Immature natural killer cell (primary cell): ENCODE measurements at regions not wholly inside any gene's neighbourhood (a gene's known extent, or its start where the extent isn't known, plus 50 kb on each side); places are given as distances from the start of the nearest gene placed in this dataset.

ENCODE experiments used
- DNase-seq, 3 donors: peaks; one replicate each; pipeline ENCODE4 v3.0.0; 2022; ENCODE audit warnings: mixed read lengths in 1 of 3
- H3K27ac Mint-ChIP-seq, 6 donors: one replicate each; pipeline ENCODE4 v1.8.0; 2020; ENCODE audit warnings: mixed read lengths in 6 of 6, mild to moderate bottlenecking in 5 of 6, inconsistent platforms in 4 of 6, moderate library complexity in 3 of 6
- H3K27me3 Mint-ChIP-seq, 3 donors: one replicate each; pipeline ENCODE4 v1.8.0; 2020 to 2021; ENCODE audit warnings: low read depth in 3 of 3, mild to moderate bottlenecking in 3 of 3, mixed read lengths in 3 of 3, moderate library complexity in 3 of 3, inconsistent platforms in 1 of 3
- H3K36me3 Mint-ChIP-seq, 3 donors: one replicate each; pipeline ENCODE4 v1.8.0; 2020; ENCODE audit warnings: mixed read lengths in 3 of 3, inconsistent platforms in 2 of 3, mild to moderate bottlenecking in 2 of 3
- H3K4me1 Mint-ChIP-seq, 2 donors: one replicate each; pipeline ENCODE4 v1.8.0; 2020; ENCODE audit warnings: inconsistent platforms in 2 of 2, mild to moderate bottlenecking in 2 of 2, mixed read lengths in 2 of 2, moderate library complexity in 1 of 2
- H3K4me3 Mint-ChIP-seq, 5 donors: one replicate each; pipeline ENCODE4 v1.8.0; 2020; ENCODE audit warnings: mild to moderate bottlenecking in 5 of 5, mixed read lengths in 5 of 5, inconsistent platforms in 3 of 5, moderate library complexity in 3 of 5
- H3K9me3 Mint-ChIP-seq, 6 donors: one replicate each; pipeline ENCODE4 v1.8.0; 2020; ENCODE audit warnings: mild to moderate bottlenecking in 6 of 6, mixed read lengths in 6 of 6, inconsistent platforms in 4 of 6, moderate library complexity in 3 of 6

DNA sequence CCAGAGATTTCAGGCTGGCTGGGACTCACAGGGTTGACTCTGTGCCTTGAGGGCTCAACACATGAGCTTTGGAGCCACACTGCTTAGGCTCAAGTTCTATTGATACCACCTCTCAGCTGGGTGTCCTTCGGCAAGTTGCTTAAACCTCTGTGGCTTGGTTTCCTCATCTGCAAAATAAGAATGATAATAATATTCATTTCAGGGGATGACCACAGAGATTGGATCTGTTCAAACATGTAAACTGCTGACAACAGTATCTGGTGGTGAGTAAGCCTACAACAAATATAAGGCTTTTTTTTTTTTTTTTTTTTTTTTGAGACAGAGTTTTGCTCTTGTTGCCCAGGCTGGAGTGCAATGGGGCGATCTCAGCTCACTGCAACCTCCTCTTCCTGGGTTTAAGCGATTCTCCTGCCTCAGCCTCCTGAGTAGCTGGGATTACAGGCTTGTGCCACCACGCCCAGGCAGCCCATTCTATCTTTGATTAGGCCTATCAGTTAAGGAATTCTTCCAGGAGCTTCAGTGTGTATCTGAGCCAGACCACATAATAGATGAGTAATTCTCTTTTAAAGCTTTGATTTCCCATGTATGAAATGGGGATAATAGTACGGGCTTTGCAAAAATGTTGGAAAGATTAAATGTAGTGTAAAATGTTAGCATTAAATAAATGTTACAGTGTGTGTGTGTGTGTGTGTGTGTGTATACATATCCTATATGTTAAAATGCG lies 437.6 kb downstream of the PRDM2 start:
- Mint-ChIP-seq H3K4me3 (no peak overlapping the region), H3K4me1 (no peaks in the 10 kb centered on the region), H3K9me3 (peaks cover 0 to 2% (median 0%) of the 10 kb centered on the region in 6 donors), H3K36me3 (no peaks in the 10 kb centered on the region), H3K27me3 (peaks cover 2 to 7% (median 5%) of the 10 kb centered on the region in 3 donors), H3K27ac (no peak overlapping the region)
- no peak for DNase-seq

DNA sequence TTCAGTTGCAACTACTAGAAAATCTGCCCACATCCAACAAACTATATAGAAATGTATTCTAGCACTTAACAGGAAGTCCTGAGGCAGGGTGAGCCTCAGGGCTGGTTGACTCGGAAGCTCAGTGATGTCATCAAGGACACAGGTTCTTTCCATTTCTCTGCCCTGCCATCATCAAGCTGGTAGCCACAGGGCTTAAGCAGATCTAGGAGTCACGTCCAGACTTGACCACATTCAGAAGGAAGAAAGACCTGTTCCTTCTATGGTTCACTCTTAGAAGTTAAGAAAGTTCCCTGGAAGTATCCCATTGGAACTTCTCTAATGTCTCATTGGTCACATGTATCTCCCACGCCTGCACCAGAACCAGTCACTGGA lies 438.1 kb downstream of the PRDM2 start:
- Mint-ChIP-seq H3K36me3 (no peaks in the 10 kb centered on the region), H3K27me3 (peaks cover 2 to 7% (median 5%) of the 10 kb centered on the region in 3 donors), H3K4me1 (no peaks in the 10 kb centered on the region), H3K9me3 (no peaks in the 10 kb centered on the region), H3K4me3 (no peak overlapping the region), H3K27ac (no peak overlapping the region)
- no peak for DNase-seq

DNA sequence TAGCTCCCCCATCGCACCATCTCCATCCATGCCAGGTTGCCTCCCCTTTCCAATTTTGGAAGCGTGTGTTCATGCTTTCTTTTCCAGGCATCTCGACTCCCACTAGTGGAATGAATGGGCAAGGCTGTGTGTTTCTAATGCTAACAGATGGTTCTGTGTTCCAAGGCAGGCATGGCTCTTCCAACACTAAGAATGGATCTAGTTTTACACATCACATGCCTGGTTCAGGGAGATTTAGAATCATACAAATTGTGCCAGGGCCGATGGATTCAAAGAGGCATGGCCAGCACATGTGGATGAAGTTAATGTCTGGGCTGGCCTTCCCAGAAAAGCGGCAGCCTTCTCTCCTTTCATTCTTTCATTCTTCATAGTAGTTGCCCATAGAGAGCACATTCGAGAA lies 438.7 kb downstream of the PRDM2 start:
- Mint-ChIP-seq H3K4me1 (no peaks in the 10 kb centered on the region), H3K27me3 (peaks cover 2 to 7% (median 5%) of the 10 kb centered on the region in 3 donors), H3K27ac (no peak overlapping the region), H3K36me3 (no peaks in the 10 kb centered on the region), H3K9me3 (no peaks in the 10 kb centered on the region), H3K4me3 (no peak overlapping the region)
- DNase-seq = no peak

DNA sequence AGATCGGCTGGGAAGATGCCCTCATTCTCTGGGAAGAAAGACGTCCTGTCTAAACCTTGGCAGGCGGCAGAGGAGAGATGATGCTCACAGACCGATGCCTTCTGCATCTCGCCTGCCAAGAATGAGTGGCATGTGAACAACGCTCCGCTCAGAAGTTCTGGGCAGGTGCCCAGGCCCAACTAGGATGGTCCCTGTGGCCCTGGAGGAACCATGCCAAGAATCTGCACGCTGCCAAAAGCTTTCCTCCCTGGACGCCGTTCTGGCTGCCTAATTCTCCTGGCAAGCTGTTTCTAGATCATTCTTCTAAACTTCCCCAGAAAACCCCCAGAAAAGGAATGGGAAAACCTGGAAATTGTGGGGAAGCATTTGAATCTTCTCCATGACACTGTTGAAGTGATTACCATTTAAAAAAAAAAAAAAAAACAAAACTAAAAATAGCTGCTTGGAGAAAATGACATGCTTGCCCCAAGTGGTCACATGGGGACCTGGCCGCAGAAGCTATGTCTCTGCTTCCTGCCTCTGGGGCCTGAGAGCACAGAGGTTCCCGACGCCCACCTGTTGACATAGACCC lies 440.9 kb downstream of the PRDM2 start:
- H3K9me3 Mint-ChIP-seq = no peaks in the 10 kb centered on the region
- H3K36me3 Mint-ChIP-seq = no peaks in the 10 kb centered on the region
- no peak overlapping the region for H3K27ac Mint-ChIP-seq
- no peak overlapping the region for H3K4me3 Mint-ChIP-seq
- peaks cover 1 to 11% (median 9%) of the 10 kb centered on the region in 3 donors for H3K27me3 Mint-ChIP-seq
- no peak for DNase-seq
- H3K4me1 Mint-ChIP-seq = no peaks in the 10 kb centered on the region

DNA sequence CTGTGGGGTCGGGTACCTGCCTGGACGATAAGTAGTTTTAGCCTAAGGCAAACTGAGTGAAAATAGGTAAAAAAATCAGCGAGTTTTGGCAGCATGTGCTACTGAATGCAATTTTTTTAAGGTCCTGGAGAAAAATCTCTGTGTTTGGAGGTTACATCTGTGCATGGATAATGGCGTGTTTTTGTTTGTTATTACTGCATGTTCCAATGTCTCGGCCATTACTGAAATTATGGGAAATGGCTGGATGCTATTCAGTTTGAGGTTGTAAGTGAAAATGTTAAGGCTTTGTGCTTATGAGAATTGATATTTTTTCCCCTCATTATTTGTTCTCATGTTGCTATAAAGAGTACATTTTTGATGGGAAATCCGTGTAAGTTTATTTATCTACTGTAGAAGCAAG lies 441.7 kb downstream of the PRDM2 start:
- no peaks in the 10 kb centered on the region for H3K4me1 Mint-ChIP-seq
- no peaks in the 10 kb centered on the region for H3K9me3 Mint-ChIP-seq
- no peaks in the 10 kb centered on the region for H3K36me3 Mint-ChIP-seq
- H3K27me3 Mint-ChIP-seq = peaks cover 0 to 11% (median 8%) of the 10 kb centered on the region in 3 donors
- H3K27ac Mint-ChIP-seq = no peak overlapping the region
- DNase-seq = no peak
- H3K4me3 Mint-ChIP-seq = no peak overlapping the region

DNA sequence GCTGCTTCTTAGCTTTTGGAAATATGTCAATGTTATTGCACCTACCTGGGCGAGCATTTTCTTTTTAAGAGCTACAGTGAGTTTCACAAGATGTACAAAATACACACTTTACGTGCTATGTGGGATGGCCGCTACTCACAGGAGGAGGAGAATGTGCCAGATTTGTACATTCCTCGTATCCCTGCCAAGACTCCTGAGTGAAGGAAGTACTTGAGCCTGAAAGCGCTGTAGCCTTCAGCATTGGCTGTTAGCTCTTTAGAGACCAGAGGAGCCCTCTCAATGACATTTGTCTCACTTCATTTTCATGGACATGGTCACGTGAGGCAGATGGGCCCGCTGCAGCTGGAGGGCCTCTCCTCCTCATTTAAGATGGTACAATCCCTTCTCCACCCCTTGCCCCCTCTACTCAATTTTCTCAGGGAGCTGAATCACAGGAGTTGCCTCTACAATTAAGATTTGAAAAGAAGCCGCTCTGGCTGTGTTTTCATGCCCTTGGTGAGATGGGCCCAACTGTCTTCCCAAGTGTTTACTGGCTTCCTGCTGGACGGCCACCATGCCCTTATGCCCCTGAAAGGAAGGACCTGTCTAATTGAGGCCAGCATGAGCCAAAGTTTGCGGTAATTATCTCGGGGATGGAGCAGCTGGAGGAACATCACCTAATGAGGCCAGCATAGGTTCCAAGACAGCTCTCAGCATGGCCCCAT lies 442.6 kb downstream of the PRDM2 start:
- no peak for DNase-seq
- Mint-ChIP-seq H3K36me3 (no peaks in the 10 kb centered on the region), H3K4me1 (no peaks in the 10 kb centered on the region), H3K9me3 (no peaks in the 10 kb centered on the region), H3K27me3 (peaks cover 0 to 11% (median 6%) of the 10 kb centered on the region in 3 donors), H3K4me3 (no peak overlapping the region), H3K27ac (no peak overlapping the region)

DNA sequence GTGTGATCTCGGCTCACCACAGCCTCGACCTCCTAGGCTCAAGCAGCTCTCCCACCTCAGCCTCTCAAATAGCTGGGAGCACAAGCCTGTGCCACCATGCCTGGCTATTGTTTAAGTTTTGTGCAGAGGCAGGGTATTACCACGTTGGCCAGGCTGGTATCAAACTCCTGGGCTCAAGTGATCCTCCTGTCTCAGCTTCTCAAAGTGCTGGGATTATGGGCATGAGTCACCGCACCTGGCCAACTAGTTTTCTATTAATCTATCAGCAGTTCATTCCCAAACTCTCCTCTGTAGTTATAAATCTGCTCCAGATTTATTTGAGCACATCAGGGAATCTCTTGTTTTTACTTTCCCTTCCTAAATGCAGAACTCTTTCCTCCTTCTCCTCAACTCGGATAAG lies 443.8 kb downstream of the PRDM2 start:
- no peak for DNase-seq
- Mint-ChIP-seq H3K9me3 (no peaks in the 10 kb centered on the region), H3K27ac (no peak overlapping the region), H3K27me3 (peaks cover 0 to 6% (median 6%) of the 10 kb centered on the region in 3 donors), H3K4me3 (no peak overlapping the region), H3K36me3 (no peaks in the 10 kb centered on the region), H3K4me1 (no peaks in the 10 kb centered on the region)

DNA sequence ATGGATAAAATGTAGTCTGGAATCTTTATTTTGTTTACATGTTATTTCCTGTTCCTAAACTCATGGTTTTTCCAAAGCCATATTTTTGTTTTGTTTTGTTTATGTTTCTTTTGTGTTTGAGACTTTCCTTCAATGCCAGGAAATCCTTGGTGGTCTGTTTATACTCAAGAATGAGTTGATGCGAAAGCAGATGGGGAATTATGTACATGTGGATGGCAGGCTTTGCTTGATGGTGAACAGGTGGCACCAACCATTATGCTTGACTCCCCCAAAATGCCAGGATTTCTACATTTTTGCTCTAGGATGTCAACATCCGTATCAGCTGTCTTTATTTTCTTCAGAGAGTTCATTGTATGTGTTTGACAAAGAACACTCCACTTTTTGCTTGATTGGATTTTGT lies 448.5 kb downstream of the PRDM2 start:
- DNase-seq = no peak
- Mint-ChIP-seq H3K4me1 (no peaks in the 10 kb centered on the region), H3K4me3 (no peak overlapping the region), H3K27ac (no peak overlapping the region), H3K27me3 (peaks cover 3 to 6% (median 4%) of the 10 kb centered on the region in 3 donors), H3K36me3 (no peaks in the 10 kb centered on the region), H3K9me3 (no peaks in the 10 kb centered on the region)

DNA sequence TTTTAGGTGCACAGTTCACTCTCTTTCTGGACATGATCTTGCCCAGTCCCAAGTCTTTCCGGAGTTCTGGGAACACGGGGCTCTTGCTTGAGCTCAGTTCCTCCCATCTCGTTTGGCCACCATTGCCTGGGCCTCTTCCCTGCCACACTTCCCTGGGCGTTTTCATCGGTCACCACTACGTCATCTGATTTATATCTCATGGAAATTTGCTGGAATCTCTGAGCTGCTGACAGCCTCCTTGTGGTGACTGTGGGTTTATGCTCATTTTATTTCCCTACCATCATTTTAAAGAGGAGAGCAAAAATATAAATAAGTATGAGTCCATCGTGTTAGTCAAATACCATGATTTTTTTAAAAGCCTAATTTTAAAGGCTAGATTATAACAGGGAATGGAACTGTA lies 449.1 kb upstream of the KAZN start:
- Mint-ChIP-seq H3K27me3 (peaks cover 3 to 4% (median 4%) of the 10 kb centered on the region in 3 donors), H3K9me3 (no peaks in the 10 kb centered on the region), H3K36me3 (no peaks in the 10 kb centered on the region), H3K4me1 (no peaks in the 10 kb centered on the region), H3K27ac (no peak overlapping the region), H3K4me3 (no peak overlapping the region)
- no peak for DNase-seq

DNA sequence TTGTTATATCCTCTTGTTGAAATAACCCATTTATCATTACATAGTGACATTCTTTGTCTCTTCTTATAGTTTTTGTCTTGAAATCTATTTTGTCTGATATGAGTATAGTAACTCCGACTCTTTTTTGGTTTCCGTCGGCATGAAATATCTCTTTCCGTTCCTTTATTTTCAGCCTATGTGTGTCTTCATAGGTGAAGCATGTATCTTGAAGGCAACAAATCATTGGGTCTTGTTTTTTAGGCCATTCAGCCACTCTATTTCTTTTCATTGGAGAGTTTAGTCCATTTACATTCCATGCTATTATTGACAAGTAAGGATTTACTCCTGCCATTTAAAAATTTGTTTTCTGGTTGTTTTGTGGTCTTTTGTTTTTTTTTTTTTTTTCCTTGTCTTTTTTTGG lies 441.9 kb upstream of the KAZN start:
- H3K9me3 Mint-ChIP-seq = peaks cover 5 to 22% (median 13%) of the 10 kb centered on the region in 6 donors
- H3K27me3 Mint-ChIP-seq = peaks cover 3 to 11% (median 5%) of the 10 kb centered on the region in 3 donors
- H3K4me3 Mint-ChIP-seq = no peak overlapping the region
- no peak for DNase-seq
- no peaks in the 10 kb centered on the region for H3K4me1 Mint-ChIP-seq
- no peak overlapping the region for H3K27ac Mint-ChIP-seq
- peaks cover 0 to 4% (median 0%) of the 10 kb centered on the region in 3 donors for H3K36me3 Mint-ChIP-seq

DNA sequence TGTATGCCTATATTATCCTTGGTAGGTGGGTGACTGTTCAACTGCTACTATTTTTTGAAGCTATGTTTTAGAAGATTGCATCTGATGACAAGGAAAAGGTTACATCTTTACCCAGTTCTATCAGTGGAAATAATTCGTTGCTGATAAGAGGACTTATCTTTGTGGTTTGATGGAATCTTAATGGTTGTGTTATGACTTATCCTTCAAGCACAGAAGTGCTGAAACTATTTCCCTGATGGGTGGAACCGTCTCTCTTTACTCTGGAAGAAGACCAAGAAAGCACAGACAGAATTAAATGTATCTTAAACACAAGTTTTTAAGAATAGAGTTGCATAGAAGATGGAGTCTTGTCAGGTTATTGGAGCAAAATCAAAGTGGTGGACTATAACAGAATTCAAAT lies 437.7 kb upstream of the KAZN start:
- Mint-ChIP-seq H3K27ac (no peak overlapping the region), H3K27me3 (peaks cover 3 to 8% (median 3%) of the 10 kb centered on the region in 3 donors), H3K9me3 (peaks cover 5 to 22% (median 12%) of the 10 kb centered on the region in 6 donors), H3K4me3 (no peak overlapping the region), H3K36me3 (peaks cover 0 to 4% (median 0%) of the 10 kb centered on the region in 3 donors), H3K4me1 (no peaks in the 10 kb centered on the region)
- DNase-seq = no peak

DNA sequence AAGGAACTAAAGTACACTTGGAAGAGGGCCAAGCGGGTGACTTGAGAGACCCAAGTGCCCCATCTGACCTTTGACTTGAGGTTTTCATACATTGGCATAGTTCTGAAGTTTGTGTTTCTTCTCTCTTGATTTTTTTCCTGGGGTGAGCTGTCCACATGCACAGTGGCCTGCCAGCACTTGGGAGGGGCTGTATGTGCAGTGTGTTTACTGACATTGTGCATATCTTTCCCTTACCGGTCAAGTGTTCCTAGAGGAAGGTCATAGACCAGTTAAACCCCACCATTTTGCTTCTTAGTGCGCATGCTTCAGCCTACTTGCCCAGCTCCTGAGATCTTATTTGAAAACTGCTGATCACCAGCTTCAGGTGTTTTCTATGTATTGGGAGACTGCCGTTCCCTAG lies 435.2 kb upstream of the KAZN start:
- Mint-ChIP-seq H3K4me3 (no peak overlapping the region), H3K27me3 (peaks cover 4 to 11% (median 6%) of the 10 kb centered on the region in 3 donors), H3K27ac (no peak overlapping the region), H3K4me1 (no peaks in the 10 kb centered on the region), H3K9me3 (peaks cover 0 to 4% (median 0%) of the 10 kb centered on the region in 6 donors), H3K36me3 (no peaks in the 10 kb centered on the region)
- DNase-seq = no peak

DNA sequence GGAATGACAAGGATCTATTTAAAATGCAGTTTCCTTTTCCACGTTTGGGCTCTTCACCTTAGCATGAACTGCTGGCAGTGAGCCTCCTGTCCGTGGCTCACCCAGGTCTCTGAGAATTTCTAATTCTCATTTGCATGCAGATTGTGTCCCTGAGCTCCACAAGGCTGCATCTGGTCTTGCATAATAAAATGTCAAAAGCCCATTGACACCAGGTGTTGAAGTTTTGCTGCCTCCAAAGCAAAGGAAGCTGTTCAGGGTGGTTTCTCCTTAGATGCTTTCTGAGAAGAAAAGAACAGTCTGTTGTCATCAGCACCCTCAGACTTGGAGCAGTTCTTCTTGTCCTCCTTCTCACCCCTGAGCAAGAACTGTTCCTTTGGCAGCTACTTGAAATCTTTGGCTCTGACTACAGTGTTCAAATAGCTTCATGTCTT lies 433.1 kb upstream of the KAZN start:
- H3K4me3 Mint-ChIP-seq = no peak overlapping the region
- DNase-seq = no peak
- peaks cover 0 to 2% (median 0%) of the 10 kb centered on the region in 6 donors for H3K9me3 Mint-ChIP-seq
- no peak overlapping the region for H3K27ac Mint-ChIP-seq
- no peaks in the 10 kb centered on the region for H3K4me1 Mint-ChIP-seq
- H3K27me3 Mint-ChIP-seq = peaks cover 3 to 11% (median 6%) of the 10 kb centered on the region in 3 donors
- H3K36me3 Mint-ChIP-seq = no peaks in the 10 kb centered on the region

DNA sequence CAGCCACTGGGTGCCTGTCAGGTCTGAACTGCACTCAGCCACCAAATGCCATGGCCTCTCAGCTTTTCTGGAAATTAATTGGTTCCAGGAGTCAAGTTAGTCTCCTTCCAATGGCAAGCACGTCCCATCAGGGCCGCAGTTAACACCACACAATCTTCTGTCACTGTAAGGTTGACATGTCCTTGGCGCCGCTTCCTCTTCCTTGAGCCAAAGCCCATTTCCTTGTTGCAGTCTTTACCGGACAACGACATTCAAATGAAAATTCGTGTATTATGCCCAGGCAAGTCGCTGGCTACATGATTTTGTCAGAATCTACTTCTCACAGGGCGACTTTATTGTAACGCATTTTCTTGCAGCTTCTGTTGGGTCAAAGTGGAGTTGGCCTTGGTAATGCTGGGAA lies 430.6 kb upstream of the KAZN start:
- no peaks in the 10 kb centered on the region for H3K36me3 Mint-ChIP-seq
- DNase-seq = no peak
- peaks cover 0 to 4% (median 0%) of the 10 kb centered on the region in 6 donors for H3K9me3 Mint-ChIP-seq
- no peak overlapping the region for H3K27ac Mint-ChIP-seq
- H3K4me3 Mint-ChIP-seq = no peak overlapping the region
- peaks cover 3 to 11% (median 6%) of the 10 kb centered on the region in 3 donors for H3K27me3 Mint-ChIP-seq
- no peaks in the 10 kb centered on the region for H3K4me1 Mint-ChIP-seq
